Endothelial cell of umbilical vein (primary cell): ENCODE measurements at regions not wholly inside any gene's neighbourhood (a gene's known extent, or its start where the extent isn't known, plus 50 kb on each side); places are given as distances from the start of the nearest gene placed in this dataset.

Experiments used
- BruUV-seq: library from RNA; stranded (reverse); fragments of 400-500 nt; replicated peaks from 2 replicates; lab custom pipeline; 2021; lab: Mats Ljungman, UMichigan
- CTCF ChIA-PET: fragments of 300-600, 350-600 bp; sonication (Branson Sonifier 250); formaldehyde crosslinking; loops from one replicate; lab custom pipeline; 2021; ENCODE audit warnings: antibody characterized with exemption, inconsistent platforms; lab: Charles Lee
- POLR2A ChIA-PET: fragments of 300-600, 350-600 bp; sonication (Branson Sonifier 250); formaldehyde crosslinking; loops from one replicate; lab custom pipeline; 2021; ENCODE audit warnings: antibody characterized with exemption, inconsistent platforms; lab: Charles Lee
- DNase-seq: peaks from one replicate; pipeline ENCODE4 v3.0.0-alpha.2; 2011; ENCODE audit warnings: low read depth, low spot score
- FAIRE-seq: peaks from 2 replicates; lab custom pipeline; 2011; peaks lifted over from hg19 to GRCh38; lab: Jason Lieb, UNC
- H2AFZ ChIP-seq: 2 replicates; pipeline ENCODE4 v1.6.0; 2012; ENCODE audit warnings: low read depth, low read length, control low read depth, inconsistent platforms
- H3K27ac ChIP-seq: 2 replicates; pipeline ENCODE4 v1.5.1; 2011; ENCODE audit warnings: low read depth, mild to moderate bottlenecking, control low read depth, low read length, moderate library complexity; ENCODE audit not compliant: insufficient read depth
- H3K27me3 ChIP-seq, 2 experiments: 2 replicates each; pipeline versions ENCODE4 v1.6.0 to v1.6.1; 2011; ENCODE audit warnings: low read length in 2 of 2, mixed read lengths in 1 of 2; ENCODE audit not compliant: control insufficient read depth in 2 of 2, insufficient read depth in 2 of 2
- H3K36me3 ChIP-seq, 2 experiments: 2 replicates in 1 of 2; 3 replicates in 1 of 2; pipeline ENCODE4 v1.5.1; 2011; ENCODE audit warnings: low read length in 2 of 2, mild to moderate bottlenecking in 1 of 2, moderate library complexity in 1 of 2; ENCODE audit not compliant: control insufficient read depth in 2 of 2, insufficient read depth in 2 of 2; ENCODE audit errors: extremely low read depth in 1 of 2
- H3K4me1 ChIP-seq: 3 replicates; pipeline ENCODE4 v1.5.1; 2011; ENCODE audit warnings: mild to moderate bottlenecking, low read length; ENCODE audit not compliant: control insufficient read depth, insufficient read depth; ENCODE audit errors: extremely low read depth
- H3K4me2 ChIP-seq: 2 replicates; pipeline ENCODE4 v1.6.1; 2011; ENCODE audit warnings: low read length, control low read depth, mixed read lengths; ENCODE audit not compliant: insufficient read depth
- H3K4me3 ChIP-seq, 3 experiments: fragments of 200-600 bp in 1 of 3; sonication (generic), shearing (Covaris generic) in 1 of 3; replicated peaks in 1 of 3; 2 replicates each; pipeline ENCODE4 v1.5.1; 2011 to 2016; ENCODE audit warnings: control low read depth in 3 of 3, low read length in 3 of 3, mild to moderate bottlenecking in 2 of 3, inconsistent platforms in 1 of 3, low read depth in 1 of 3, moderate library complexity in 1 of 3; ENCODE audit not compliant: insufficient read depth in 1 of 3
- H3K79me2 ChIP-seq: 2 replicates; pipeline ENCODE4 v1.6.0; 2012; ENCODE audit warnings: low read length, inconsistent platforms; ENCODE audit not compliant: control insufficient read depth, insufficient read depth
- H3K9ac ChIP-seq: replicated peaks from 2 replicates; pipeline ENCODE3; 2011; ENCODE audit warnings: low read length, control low read depth; ENCODE audit not compliant: insufficient read depth; ENCODE audit errors: extremely low read depth
- H3K9me1 ChIP-seq: replicated peaks from 3 replicates; pipeline ENCODE4 v1.6.0; 2011; ENCODE audit warnings: mild to moderate bottlenecking, low read length; ENCODE audit not compliant: control insufficient read depth, insufficient read depth; ENCODE audit errors: extremely low read depth
- H3K9me3 ChIP-seq: replicated peaks from 2 replicates; pipeline ENCODE4 v1.5.1; 2012; ENCODE audit warnings: low read length, inconsistent platforms; ENCODE audit not compliant: control insufficient read depth, insufficient read depth
- H4K20me1 ChIP-seq: replicated peaks from 2 replicates; pipeline ENCODE3; 2011; ENCODE audit warnings: mild to moderate bottlenecking, low read length; ENCODE audit not compliant: control insufficient read depth, insufficient read depth; ENCODE audit errors: extremely low read depth
- EZH2 ChIP-seq: IDR thresholded peaks from 2 replicates; pipeline ENCODE4 v1.6.1; 2012; ENCODE audit warnings: borderline replicate concordance, low read depth, mild to moderate bottlenecking, moderate library complexity, low read length, inconsistent platforms; ENCODE audit not compliant: severe bottlenecking
- FOS ChIP-seq: IDR thresholded peaks from 2 replicates; pipeline ENCODE4 v1.6.1; 2011; ENCODE audit warnings: mild to moderate bottlenecking, low read length, moderate library complexity, borderline replicate concordance; ENCODE audit not compliant: insufficient read depth
- GATA2 ChIP-seq: IDR thresholded peaks from 2 replicates; pipeline ENCODE4 v1.7.0; 2011; ENCODE audit warnings: low read depth, mild to moderate bottlenecking, moderate library complexity, mixed read lengths, low read length; ENCODE audit not compliant: insufficient read length, insufficient read depth
- JUN ChIP-seq: IDR thresholded peaks from 2 replicates; pipeline ENCODE4 v1.6.1; 2011; ENCODE audit warnings: borderline replicate concordance, low read depth; ENCODE audit not compliant: insufficient read length, insufficient read depth
- MYC ChIP-seq: IDR thresholded peaks from one replicate; pipeline ENCODE4 v1.6.1; 2011; ENCODE audit warnings: mild to moderate bottlenecking, low read depth, low read length
- POLR2A ChIP-seq: IDR thresholded peaks from 2 replicates; pipeline ENCODE4 v1.6.1; 2012; ENCODE audit warnings: low read depth, mild to moderate bottlenecking, control low read depth, low read length
- POLR2AphosphoS5 ChIP-seq: IDR thresholded peaks from 2 replicates; pipeline ENCODE4 v1.6.1; 2012; ENCODE audit warnings: low read depth, mild to moderate bottlenecking, control low read depth, low read length, moderate library complexity; ENCODE audit not compliant: insufficient read depth
- dilution Hi-C: fragments of 300-500 bp; cut with MboI; formaldehyde crosslinking; loops from one replicate; pipeline ENCODE4 v1.15.0; 2019; ENCODE audit warnings: low sequenced_read_pairs; ENCODE audit not compliant: extremely low pct_ligation_motif_present
- intact Hi-C: fragments of 100-400 bp; cut with micrococcal nuclease; formaldehyde crosslinking; loops from one replicate; pipeline ENCODE4 v1.10.0; 2022
- TF ChIP-seq, protein P1 (sequence below): IDR thresholded peaks from 2 replicates; pipeline ENCODE4 v1.6.1; 2011; ENCODE audit not compliant: insufficient read depth, insufficient read length
- TF ChIP-seq, protein P2 (sequence below), 2 donors: IDR thresholded peaks; 1 replicate in 1 of 2; 2 replicates in 1 of 2; pipeline ENCODE4 v1.5.1; 2011; ENCODE audit warnings: low read length in 2 of 2, mild to moderate bottlenecking in 2 of 2, moderate library complexity in 2 of 2, control low read depth in 1 of 2, inconsistent platforms in 1 of 2, low read depth in 1 of 2; ENCODE audit not compliant: insufficient read depth in 1 of 2; ENCODE audit errors: extremely low read depth in 1 of 2

DNA sequence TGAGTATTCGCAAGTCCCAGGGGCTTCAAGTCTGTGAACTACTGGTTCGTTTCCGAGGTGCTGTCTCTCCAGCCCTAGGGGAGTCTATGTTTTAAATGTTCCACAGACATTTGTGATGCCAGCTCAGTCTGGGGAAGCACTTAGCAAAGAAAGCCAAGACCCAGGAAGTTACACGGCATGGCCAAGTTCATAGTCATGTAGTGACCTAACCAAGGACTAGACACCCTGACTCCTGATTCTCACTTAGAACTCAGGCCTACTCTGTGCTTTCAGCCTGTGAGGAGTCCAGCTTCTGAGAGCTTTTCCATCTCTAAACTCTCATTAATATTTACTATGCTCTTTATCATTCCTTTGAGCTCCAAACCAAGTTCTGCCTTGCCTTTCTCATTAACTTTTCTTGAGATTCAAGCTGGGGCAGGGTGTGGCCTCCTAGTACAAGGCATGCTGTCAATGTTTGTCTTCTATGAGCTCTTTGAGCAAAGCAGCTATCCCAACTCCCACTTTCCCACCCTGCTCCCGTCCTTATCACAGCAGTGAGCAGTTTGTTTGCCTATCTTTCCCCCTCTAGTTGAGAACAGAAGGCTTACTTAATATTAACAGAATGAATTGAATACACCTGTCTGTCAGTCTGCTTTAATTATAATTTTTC is 105.4 kb upstream of the FAM9C start:
- H3K4me1 ChIP-seq, result peaks cover 8% of the 10 kb centered on the region
- no peak overlapping the region for H3K9ac ChIP-seq
- ChIA-PET CTCF (no interaction called here), POLR2A (no interaction called here)
- intact Hi-C loops, result no loop called here
- no peak overlapping the region for H2AFZ ChIP-seq
- TF ChIP-seq GATA2 (no peak), POLR2A (no peak), MYC (no peak), FOS (no peak), EZH2 (no peak), POLR2AphosphoS5 (no peak), JUN (no peak)
- TF ChIP-seq, protein P1, sequence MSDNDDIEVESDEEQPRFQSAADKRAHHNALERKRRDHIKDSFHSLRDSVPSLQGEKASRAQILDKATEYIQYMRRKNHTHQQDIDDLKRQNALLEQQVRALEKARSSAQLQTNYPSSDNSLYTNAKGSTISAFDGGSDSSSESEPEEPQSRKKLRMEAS, result no peak
- TF ChIP-seq, protein P2, sequence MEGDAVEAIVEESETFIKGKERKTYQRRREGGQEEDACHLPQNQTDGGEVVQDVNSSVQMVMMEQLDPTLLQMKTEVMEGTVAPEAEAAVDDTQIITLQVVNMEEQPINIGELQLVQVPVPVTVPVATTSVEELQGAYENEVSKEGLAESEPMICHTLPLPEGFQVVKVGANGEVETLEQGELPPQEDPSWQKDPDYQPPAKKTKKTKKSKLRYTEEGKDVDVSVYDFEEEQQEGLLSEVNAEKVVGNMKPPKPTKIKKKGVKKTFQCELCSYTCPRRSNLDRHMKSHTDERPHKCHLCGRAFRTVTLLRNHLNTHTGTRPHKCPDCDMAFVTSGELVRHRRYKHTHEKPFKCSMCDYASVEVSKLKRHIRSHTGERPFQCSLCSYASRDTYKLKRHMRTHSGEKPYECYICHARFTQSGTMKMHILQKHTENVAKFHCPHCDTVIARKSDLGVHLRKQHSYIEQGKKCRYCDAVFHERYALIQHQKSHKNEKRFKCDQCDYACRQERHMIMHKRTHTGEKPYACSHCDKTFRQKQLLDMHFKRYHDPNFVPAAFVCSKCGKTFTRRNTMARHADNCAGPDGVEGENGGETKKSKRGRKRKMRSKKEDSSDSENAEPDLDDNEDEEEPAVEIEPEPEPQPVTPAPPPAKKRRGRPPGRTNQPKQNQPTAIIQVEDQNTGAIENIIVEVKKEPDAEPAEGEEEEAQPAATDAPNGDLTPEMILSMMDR (IDR thresholded peaks at IDR 0.05; ENCODE audit: extremely low read depth in 1 of 2, insufficient read depth in 1 of 2, low read depth in 1 of 2, low read length in 2 of 2), result no peak
- no peaks in the 10 kb centered on the region for H4K20me1 ChIP-seq
- FAIRE-seq (no peak), DNase-seq (no peak)
- no peaks in the 10 kb centered on the region for H3K79me2 ChIP-seq
- H3K4me3 ChIP-seq, result no peak overlapping the region
- H3K27ac ChIP-seq, result no peak overlapping the region
- no peaks in the 10 kb centered on the region for H3K9me1 ChIP-seq
- H3K36me3 ChIP-seq, result no peaks in the 10 kb centered on the region
- no peaks in the 10 kb centered on the region for H3K27me3 ChIP-seq
- H3K9me3 ChIP-seq, result no peaks in the 10 kb centered on the region
- no peak overlapping the region for H3K4me2 ChIP-seq
- dilution Hi-C loops, result no loop called here
- no TSS peak for BruUV-seq
